ENCODE measurements at regions not wholly inside any gene's neighbourhood (a gene's known extent, or its start where the extent isn't known, plus 50 kb on each side); places are given as distances from the start of the nearest gene placed in this dataset.
"Not testable (repeated sequence)": the region's sequence is repeated elsewhere in the genome, so short reads cannot be mapped to it uniquely, and the experiment has no call there.

GRCh38 chr9:71587576-71588362, 180.5 kb downstream of the CEMIP2 start:
- no peak for DNase-seq

DNA sequence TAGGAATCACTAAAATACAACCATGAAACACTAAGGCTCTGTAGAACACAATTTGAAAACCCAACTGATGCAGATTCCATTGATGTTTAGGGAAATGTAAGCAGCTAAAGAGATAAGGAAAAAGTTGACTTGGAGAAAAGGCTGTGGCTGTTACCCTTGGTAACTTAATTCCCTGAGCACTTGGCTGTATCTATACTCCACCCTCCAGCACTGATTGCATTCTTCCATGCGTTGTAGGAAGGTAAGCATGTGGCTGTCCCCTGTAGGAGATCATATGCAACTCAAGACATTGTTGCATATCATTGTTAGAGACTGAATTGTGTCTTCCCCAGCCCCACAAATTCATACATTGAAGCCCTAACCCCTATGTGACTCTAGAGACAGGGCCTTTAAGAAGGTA, 184.5 kb downstream of the CEMIP2 start:
- DNase-seq = no peak

DNA sequence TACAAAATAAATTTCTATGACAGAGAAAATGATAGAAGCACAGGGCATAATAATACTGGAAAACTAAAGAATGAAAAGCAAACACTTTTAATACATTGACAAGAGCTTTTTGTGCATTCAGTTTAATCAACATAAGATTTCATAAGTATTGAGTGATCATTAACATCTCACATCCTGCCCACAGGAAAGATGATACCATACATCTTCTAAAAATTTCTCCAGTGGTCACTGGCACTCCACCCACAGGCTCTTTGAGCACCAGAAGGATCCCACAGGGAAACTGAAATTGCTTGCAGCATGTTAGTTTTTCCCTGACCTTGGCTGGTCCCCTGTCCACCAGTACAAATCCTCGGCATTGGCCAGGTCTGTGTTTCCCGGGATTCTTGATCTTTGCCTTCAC, 186.0 kb downstream of the CEMIP2 start:
- DNase-seq = no peak

DNA sequence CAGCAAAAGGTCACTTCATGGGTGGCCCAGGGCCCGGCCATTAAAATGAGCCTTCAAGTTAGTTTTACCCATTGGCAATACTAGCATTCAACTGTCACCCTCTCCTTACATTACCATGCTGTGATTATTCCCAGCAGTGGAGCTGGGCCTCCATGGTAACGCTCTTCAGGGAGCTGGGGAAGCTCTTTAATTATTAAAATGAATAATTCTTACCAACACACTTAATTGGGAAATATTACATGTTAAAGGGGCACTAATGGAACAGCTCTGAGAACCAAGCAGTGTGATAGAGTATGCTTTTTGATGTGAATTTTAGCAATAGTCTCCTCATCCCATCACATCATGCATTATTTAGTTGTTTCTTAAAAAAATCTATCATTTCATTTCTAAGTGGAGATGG, 187.2 kb downstream of the CEMIP2 start:
- DNase-seq = no peak

DNA sequence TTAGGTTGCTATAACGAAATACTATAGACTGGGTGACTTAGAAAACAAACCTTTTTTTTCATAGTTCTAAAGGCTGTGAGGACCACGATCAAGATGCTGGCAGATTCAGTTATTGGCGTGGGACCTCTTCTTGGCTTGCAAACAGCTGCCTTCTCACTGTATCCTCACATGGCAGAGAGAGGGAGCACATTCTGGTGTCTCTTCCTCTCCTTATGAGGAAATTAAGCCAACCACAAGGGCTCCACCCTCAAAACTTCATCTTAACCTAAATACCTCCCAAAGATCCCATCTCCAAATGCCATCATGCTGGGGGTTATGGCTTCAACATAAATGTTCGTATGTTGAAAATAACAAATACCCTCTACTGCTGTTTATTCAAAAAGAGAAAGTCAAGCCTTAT, 197.1 kb downstream of the CEMIP2 start:
- DNase-seq = no peak

- no peak for DNase-seq
These were observed 200.4 kb downstream of the CEMIP2 start for GRCh38 chr9:71567890-71568289.

- no peak for DNase-seq
These were observed 206.2 kb downstream of the CEMIP2 start for GRCh38 chr9:71562140-71562539.

DNA sequence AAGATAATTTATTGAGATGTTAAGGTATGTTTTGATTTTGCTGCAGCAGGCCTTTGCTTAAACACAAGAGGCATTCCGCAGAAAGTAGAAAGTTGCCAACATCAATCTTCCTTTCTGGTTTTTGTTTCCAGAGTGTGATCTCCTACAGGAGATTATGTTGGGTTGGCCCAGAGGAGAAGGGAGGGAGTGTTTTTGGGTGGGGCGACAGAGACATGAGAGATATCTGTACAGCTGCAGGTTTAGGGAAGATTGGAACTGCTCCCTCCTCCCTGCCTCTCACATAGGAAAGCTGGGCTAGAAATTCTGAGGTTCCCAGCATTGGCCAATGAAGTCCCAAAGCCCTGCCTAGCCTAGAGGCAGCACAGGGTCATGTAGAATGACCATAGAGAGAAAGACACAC, 211.0 kb downstream of the CEMIP2 start:
- DNase-seq = no peak

- DNase-seq = no peak
These were observed 215.8 kb downstream of the CEMIP2 start for GRCh38 chr9:71552480-71552879.

DNA sequence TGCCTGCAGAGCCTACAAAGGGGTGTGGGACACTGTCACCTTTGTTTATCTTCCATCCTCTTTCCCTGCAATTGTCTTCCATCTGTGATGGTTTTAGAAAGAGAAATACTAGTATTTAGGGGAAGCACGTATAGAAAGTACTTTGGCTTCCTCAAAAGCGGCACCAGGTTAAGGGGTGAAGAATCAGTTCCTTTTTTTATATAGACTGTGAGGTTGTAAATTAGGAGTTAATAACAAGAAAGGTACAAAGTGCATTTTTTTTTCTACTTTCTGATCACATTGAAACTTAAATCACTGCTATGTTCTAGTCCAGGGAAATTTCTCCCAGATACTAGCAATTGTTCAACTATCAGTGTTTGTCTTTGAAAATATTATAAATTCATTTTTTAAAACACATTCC, 219.3 kb downstream of the CEMIP2 start:
- no peak for DNase-seq

DNA sequence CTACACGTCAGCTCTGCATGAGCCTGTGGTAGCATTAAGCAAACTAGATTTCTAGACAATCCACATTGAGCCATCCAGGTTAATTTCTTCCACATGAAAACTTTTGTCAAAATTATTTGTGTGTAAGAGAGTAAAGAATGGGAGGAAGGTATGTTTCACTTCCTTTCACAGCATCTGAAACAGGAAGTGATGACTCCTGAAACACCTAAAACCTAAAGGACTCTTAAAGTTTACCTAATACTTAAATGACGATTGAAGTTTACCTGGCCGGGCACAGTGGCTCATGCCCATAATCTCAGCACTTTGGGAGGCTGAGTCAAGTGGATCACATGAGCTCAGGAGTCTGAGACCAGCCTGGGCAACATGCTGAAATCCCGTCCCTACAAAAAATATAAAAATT, 223.8 kb downstream of the CEMIP2 start:
- no peak for DNase-seq

GRCh38 chr9:71541436-71541835, 226.9 kb downstream of the CEMIP2 start:
- no peak for DNase-seq

- DNase-seq = no peak
These were observed 243.2 kb downstream of the CEMIP2 start for GRCh38 chr9:71524996-71525580.

DNA sequence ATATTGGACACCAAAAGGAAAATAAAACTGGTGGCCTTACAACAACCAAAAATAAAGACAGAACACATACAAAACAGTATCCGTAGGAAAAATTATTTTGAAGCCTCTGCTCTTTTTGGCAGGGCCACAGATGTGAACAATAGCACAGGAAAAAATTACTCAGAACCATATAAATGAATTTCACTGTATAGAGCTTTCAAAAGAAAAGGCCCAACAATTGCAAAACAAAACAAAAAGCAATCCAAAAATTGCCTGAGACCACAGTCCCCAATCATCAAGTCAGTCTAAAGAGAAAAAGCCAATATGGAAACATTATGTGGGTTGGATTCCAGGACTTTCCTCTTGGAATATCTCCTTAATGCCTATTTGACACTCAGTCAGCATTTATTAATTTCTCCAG, 243.8 kb downstream of the CEMIP2 start:
- DNase-seq = no peak

DNA sequence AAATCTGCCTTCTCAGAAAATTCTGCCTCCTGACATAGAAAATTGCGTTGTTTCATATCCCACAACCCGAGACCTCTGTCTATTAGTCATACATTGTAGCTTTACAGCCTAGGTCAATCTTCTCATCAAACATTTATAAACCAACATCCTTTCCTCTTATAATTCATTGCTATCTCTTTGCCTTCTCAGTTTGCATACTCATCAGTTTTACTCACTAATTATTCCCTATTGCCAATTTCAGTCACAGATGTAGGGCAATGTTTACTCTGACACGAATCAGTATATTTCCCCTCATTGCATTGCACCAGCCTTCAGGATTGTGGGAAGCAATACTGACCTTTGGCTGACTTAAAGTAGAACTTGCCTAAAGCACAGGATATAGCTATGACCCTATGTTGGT, 247.2 kb downstream of the CEMIP2 start:
- no peak for DNase-seq

DNA sequence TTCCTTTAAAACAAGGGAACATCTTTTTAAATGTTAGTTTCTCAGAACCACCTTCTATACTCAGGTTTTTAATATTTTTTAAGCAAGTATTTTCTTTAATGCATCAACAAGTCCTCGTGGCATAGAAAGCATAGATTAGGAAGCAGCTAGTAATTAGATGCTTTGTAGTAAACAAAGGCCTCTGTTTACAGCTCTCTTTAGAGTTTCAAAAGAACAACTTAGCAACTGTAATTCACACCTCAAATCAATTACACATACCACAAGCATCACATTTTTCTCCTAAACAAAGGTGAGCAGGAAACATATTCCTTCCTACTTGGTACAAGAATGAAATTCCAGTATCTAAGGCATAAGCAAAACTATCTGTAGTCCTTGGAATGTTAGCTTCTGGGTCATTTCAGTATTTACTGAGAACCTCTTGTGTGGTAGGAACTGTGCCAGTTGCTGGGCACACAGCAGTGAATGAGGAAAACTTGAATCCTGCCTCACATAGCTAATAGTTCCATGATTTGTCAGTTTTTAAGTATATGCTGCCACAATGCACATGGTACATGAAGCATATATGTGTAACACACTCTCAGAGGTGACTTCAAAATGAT, 249.1 kb downstream of the CEMIP2 start:
- DNase-seq = no peak

- DNase-seq = no peak
These were observed 250.1 kb downstream of the CEMIP2 start for GRCh38 chr9:71518045-71518827.

DNA sequence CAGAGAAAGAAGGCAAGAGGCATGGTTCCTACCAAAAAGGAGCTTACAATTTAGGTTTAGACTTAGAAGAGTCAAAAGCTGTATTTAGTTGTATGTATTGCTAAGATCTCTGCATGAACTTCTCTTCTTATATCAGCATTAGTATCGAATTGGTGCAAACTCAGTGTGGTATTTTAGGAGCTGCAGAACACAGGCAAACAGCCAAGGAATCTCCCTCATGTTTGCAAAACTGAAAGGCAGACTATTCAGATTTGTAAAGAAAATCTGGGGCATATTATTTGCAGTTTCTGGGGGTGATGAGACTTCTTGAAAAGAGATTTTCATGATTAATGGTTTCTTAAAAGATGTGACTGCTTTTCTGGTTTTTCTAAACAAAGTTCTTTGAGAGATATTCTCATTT, 252.7 kb downstream of the CEMIP2 start:
- DNase-seq = no peak

GRCh38 chr9:71515107-71515506, 253.2 kb downstream of the CEMIP2 start:
- no peak for DNase-seq

DNA sequence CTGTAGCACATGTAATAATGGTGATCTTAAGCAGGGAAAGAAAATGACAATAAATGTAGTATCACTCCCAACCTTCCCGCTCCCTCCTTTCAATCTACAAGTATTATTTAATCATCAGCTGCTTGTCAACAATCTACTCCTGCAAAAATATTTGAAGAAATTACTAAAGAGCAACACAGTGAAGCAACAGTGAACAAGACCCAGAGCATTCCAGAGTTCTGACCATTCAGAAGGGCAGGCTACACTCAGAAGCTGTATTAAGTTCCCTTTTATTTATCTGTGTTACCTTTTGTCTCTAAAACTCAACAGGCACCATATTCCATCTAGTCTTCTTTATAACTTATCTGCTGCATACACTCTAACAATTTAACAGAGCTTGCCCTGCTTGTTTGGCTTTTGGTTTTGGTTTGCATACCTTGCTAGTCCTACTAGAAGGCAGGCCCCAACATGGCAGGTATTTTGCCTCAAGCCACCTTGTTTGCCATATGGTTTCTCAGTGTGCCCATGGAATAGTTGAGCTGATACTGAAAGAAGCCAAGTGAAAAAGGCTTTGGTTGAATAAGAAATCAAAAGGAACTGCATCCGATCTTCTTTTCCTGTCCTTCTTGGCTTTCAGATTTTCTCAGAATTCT, 253.9 kb downstream of the CEMIP2 start:
- no peak for DNase-seq

- DNase-seq = no peak
These were observed 259.3 kb downstream of the CEMIP2 start for GRCh38 chr9:71509054-71509453.

- DNase-seq = not testable (repeated sequence)
These were observed 260.2 kb downstream of the CEMIP2 start for GRCh38 chr9:71508141-71508540.

- no peak for DNase-seq
These were observed 261.5 kb downstream of the CEMIP2 start for GRCh38 chr9:71506821-71507220.

Measured in activated CD8-positive, alpha-beta memory T cell treated with anti-CD3 and anti-CD28 coated beads, Interleukin-2, amount 50 U/mL, for 48 hours (primary cell).